ENCODE measurements at regions not wholly inside any gene's neighbourhood (a gene's known extent, or its start where the extent isn't known, plus 50 kb on each side); places are given as distances from the start of the nearest gene placed in this dataset.
"Not testable (repeated sequence)": the region's sequence is repeated elsewhere in the genome, so short reads cannot be mapped to it uniquely, and the experiment has no call there.

DNA sequence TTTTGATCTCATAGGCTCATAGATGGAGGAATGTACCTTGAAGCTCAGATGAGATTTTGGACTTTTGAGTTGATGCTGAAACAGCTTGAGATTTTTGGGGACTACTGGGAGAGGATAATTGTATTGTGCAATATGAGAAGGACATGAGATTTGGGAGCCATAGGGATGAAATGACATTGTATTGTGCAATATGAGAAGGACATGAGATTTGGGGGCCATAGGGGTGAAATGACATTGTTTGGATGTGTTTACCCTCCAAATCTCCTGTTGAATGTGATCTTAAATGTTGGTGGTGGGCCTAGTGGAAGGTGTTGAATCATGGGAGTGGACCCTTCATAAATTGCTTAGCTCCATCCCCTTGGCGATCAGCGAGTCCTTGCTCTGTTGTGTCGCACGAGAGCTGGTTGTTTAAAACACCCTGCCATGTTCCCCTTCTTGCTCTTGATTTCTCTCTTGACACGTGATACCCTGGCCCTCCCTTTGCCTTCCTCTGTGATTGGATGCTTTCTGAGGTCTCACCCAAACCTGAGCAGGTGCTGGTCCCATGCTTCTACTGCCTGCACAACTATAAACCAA lies 110.9 kb upstream of the TPTE start:
- not testable (repeated sequence) for DNase-seq

DNA sequence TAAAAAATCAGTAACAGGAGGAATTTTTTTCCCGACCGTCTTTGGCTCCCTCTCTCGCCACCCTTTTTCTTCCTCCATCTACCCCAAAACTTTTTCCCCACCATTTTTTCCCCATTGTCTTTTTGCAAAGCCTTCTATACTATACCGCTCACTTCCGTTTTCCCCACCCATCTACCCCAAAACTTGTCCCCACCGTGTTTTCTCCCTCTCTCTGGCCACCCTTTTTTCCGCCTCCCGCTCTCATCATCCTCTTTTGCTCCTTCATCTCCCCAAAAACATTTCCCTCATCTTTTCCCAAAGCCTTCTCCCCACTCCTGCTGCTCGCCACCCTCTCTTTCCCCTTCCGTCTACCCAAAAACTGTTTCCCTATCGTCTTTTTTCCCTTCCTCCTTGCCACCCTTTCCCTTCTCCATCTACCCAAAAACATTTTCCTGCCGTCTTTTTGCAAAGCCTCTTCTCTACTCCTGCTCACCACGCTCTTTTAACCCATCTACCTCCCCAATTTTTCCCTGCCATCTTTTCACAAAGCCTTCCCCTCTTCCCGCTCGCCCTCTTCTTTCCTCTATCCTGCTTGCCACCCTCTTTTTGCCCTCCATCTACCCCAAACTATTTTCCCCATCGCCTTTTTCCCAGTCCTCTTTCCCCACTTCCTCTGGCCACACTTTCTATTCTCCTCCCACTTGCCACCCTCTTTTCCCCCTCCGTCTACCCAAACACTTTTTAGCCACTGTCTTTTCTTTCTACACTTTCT lies 109.4 kb upstream of the TPTE start:
- DNase-seq = not testable (repeated sequence)

GRCh38 chr21:10412928-10413246 lies 108.5 kb upstream of the TPTE start:
- not testable (repeated sequence) for DNase-seq

GRCh38 chr21:10413247-10414120 lies 107.9 kb upstream of the TPTE start:
- not testable (repeated sequence) for DNase-seq

GRCh38 chr21:10414121-10414924 lies 107.1 kb upstream of the TPTE start:
- DNase-seq = not testable (repeated sequence)

DNA sequence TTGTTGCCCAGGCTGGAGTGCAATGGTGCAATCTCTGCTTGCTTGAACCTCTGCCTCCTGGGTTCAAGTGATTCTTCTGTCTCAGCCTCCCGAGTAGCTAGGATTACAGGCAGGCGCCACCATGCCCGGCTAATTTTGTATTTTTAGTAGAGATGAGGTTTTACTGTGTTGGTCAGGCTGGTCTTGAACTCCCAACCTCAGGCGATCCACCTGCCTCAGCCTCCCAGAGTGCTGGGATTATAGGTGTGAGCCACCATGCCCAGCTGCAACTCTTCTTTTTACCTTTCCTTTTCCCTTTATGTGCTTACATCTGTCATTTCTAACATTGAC lies 106.5 kb upstream of the TPTE start:
- DNase-seq = not testable (repeated sequence)

- not testable (repeated sequence) for DNase-seq
These were observed 105.9 kb upstream of the TPTE start for GRCh38 chr21:10415456-10415855.

DNA sequence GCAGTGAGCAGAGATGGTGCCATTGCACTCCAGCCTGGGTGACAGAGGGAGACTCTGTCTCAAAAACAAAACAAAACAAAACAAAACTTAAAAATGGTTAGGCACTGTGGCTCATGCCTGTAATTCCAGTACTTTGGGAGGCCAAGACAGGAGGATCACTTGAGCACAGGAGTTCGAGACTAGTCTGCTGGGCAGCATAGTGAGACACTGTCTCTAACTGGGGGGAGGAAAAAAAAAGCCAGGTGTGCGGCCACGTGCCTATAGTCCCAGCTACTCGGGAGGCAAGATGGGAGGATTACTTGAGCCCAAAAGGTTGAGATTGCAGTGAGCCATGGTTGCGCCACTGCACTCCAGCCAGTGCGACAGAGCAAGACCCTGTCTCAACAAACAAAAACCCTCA lies 105.5 kb upstream of the TPTE start:
- DNase-seq = not testable (repeated sequence)

- not testable (repeated sequence) for DNase-seq
These were observed 104.5 kb upstream of the TPTE start for GRCh38 chr21:10416691-10417447.

DNA sequence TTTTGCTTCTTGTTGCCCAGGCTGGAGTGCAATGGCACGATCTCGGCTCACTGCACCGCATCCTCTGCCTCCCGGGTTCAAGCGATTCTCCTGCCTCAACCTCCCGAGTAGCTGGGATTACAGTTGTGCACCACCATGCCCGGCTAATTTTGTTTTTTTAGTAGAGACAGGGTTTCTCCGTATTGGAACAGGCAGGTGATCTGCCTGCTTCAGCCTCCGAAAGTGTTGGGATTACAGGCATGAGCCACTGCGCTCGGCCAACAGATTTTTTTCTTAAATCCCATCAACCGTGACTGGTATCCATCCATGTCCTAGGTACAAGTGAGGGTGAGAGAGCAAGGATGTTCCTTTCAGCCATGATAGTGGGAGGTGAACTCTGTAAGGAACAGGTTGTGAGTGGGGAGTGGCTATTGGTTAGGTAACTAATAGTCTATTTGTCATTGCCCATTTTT lies 103.8 kb upstream of the TPTE start:
- DNase-seq = not testable (repeated sequence)

- DNase-seq = not testable (repeated sequence)
These were observed 102.9 kb upstream of the TPTE start for GRCh38 chr21:10418250-10419048.

DNA sequence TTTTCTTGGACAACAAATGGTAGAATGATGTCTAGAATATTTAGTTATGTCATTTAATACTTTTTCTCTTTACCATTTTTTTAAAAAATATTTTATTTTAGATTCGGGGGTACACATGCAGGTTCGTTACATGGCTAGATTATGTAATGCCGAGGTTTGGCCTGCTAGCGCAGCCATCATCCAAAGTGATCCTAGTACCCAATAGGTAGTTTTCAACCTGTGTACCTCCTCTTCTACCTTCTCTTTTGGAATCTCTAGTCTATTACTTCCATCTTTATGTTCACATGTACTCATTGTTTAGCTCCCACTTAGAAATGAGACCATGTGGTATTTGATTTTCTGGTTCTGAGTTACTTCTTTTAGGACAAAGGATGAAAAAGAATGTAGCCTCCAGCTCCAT lies 100.2 kb upstream of the TPTE start:
- DNase-seq = not testable (repeated sequence)

DNA sequence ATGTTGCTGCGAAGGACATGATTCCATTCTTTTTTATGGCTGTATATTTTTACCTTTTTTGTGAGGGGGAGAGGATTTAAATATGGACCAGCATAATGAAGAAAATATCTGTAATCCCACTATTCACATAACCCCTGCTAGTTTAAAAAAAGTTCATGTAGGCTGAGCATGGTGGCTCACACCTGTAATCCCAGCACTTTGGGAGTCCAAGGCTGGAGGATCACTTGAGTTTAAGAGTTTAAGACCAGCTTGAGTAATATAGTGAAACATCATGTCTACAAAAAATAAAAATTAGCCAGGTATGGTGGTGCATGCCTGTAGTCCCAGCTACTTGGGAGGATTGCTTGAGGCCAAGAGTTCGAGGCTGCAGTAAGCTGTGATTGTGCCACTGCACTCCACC lies 99.8 kb upstream of the TPTE start:
- not testable (repeated sequence) for DNase-seq

GRCh38 chr21:10424097-10424886 lies 97.1 kb upstream of the TPTE start:
- DNase-seq = not testable (repeated sequence)

DNA sequence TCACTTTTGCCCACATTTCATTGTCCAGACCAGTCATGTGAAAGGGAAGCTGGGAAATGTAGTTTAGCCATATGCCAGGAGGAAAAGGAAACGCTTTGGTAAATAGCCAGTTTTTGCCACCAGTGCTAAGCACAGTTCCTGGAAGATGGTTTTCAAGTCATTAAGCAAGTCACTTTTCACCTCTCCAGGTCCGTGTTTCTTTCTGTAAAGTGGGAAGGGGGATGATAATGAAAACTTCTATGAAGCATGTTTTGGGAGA lies 96.6 kb upstream of the TPTE start:
- DNase-seq = not testable (repeated sequence)

DNA sequence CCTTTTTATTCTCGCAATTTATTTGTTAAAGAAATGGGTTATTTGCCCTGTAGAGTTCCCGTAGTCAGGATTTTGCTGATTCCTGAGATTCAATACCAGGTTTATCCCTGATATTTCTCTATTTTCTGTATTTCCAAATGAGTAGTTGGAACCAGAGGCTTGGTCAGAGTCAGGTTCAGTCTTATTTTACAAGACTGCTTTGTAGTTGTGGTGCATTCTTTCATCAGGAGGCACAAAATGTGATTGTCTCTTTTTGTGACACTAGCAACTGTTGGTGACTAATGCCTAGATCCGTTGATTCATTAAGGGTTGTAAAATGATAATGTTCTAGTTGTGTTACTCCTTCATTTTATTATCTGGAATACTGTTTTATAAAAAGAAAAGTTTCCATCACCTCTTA lies 95.5 kb upstream of the TPTE start:
- no peak for DNase-seq

GRCh38 chr21:10426812-10427211 lies 94.6 kb upstream of the TPTE start:
- not testable (repeated sequence) for DNase-seq

GRCh38 chr21:10427277-10427676 lies 94.1 kb upstream of the TPTE start:
- not testable (repeated sequence) for DNase-seq

DNA sequence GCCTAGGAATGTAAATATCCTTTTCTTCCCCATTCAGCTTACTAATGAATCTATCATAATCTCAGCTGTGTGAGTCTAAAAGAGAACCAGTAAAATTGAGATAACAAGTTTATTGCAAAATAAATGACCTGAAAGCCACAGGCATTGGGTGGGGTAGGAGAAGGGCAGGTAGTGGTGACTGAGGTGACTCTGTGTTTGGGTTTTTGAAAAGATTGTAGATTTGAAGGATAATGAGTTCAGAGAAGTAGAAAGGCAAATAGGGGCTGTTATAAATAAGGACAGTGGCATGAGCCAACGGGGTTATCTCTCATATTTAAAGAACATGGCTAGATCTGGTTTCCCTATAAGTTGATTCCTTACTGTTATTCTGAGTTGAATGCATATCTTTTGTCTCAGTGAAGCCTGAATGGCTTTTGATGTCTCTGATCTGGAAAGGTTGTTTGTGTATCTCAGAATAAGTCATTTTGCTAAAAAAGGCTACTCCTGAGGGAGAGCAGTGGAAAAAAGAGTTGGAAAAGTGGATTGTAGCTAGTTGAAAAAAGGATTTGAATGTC lies 92.3 kb upstream of the TPTE start:
- DNase-seq = not testable (repeated sequence)

DNA sequence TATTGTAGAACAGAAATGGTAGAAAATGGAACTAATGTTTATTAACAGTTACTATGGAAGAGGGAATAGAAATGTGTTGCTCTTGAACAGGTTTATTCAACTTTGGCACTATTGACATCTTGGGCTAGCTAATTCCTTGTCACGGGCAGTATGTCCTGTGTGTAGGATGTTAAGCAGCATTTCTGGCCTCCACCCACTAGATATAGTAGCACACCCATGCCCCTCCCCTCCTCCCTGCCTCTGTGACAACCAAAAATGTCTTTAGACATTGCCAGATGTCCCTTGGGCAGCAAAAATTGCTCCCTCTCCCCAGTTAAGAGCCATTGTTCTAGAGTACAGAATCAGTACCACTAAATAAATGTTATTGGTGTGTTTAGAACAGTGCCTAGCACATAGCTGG lies 91.4 kb upstream of the TPTE start:
- no peak for DNase-seq
